GM19467 (cell line): ENCODE measurements at regions not wholly inside any gene's neighbourhood (a gene's known extent, or its start where the extent isn't known, plus 50 kb on each side); places are given as distances from the start of the nearest gene placed in this dataset.
"Not testable (repeated sequence)": the region's sequence is repeated elsewhere in the genome, so short reads cannot be mapped to it uniquely, and the experiment has no call there.

Source experiments
- ATAC-seq: cut with Tn5 transposase; IDR thresholded peaks from one replicate; pipeline ENCODE4 v1.9.1; 2021; ENCODE audit warnings: mild to moderate bottlenecking, moderate library complexity; ENCODE audit not compliant: unreplicated experiment

GRCh38 chr10:28481346-28481745, 51.6 kb upstream of the WAC start:
- not testable (repeated sequence) for ATAC-seq

DNA sequence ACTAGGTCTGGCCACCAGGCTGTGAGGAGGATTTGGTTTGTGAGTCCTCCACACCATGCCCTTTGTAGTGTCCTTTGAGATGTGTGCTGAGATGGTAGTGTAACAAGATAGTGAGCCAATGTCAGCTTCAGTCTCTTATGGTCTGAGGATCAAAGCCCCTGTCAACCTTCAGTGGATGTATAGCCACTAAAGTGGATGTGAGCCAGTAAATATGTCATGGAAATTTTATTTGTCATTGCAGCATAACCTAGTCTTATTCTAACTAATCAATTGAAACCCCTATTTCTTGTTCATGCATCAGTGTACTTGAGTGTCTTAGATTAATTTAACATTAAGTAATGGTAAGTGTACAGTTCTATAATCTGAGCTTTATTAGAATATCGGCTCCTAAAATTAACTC, 51.0 kb upstream of the WAC start:
- no peak for ATAC-seq
